ENCODE measurements at regions not wholly inside any gene's neighbourhood (a gene's known extent, or its start where the extent isn't known, plus 50 kb on each side); places are given as distances from the start of the nearest gene placed in this dataset.

DNA sequence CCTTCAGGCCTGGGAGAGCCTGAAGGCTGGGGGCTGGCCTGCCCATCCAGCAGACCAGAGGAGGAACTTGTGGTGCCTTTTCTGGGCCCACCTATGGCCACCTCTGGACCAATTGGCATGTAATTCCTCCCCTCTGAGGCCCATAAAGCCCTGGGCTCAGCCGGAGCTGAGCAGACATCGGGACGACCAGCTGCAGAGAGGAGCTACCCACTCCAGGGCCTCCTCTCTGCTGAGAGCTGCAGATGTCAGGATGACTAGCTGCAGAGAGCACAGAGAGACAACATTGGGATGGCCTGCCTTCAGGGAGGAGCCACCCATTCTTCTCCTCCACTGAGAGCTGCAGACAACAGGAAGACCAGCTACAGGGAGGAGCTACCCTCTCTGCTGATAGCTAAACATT is 370.1 kb downstream of the CD83 start:
- no TSS peak for BruUV-seq (replicated peaks)
- no peak for TF ChIP-seq CTCF (IDR thresholded peaks at IDR 0.05; ENCODE audit: unreplicated experiment)
- Mint-ChIP-seq H3K27ac (ENCODE audit: unreplicated experiment) (no peak overlapping the region), H3K4me1 (ENCODE audit: low read depth, unreplicated experiment) (no peaks in the 10 kb centered on the region), H3K9me3 (ENCODE audit: low read depth, unreplicated experiment) (no peaks in the 10 kb centered on the region), H3K4me3 (ENCODE audit: low read depth, unreplicated experiment) (no peak overlapping the region), H3K27me3 (ENCODE audit: unreplicated experiment) (no peaks in the 10 kb centered on the region), H3K36me3 (ENCODE audit: insufficient read depth, unreplicated experiment) (no peaks in the 10 kb centered on the region)
- CTCF ChIA-PET, result interaction anchor here (1.1 kb wide), 1 partner anchor 12 kb away, joined by 3 read pairs; no protein-coding TSS in a partner anchor
- intact Hi-C loops (cut with micrococcal nuclease; ENCODE audit: unreplicated experiment), result no loop called here
- DNase-seq, result no peak

DNA sequence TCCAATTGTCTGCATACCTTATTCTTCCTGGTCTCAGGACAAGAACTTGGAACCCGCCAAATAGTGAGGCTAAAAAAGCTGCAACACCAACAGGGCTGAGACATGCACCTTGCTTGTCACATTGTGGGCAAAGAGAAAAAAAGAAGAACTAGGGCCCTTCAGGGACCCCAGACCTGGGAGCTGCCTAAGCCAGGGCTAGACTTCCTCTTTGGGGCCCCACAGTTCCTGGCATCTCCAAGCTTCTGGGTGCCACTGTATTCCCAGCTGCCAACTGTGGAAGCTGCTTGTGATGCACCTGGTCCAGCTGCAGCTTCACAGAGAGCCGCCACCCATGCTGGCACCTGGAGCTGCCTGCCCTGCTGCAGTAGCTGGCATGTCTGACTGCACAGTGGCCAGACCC is 370.6 kb downstream of the CD83 start:
- Mint-ChIP-seq H3K9me3 (ENCODE audit: low read depth, unreplicated experiment) (no peaks in the 10 kb centered on the region), H3K27me3 (ENCODE audit: unreplicated experiment) (no peaks in the 10 kb centered on the region), H3K27ac (ENCODE audit: unreplicated experiment) (no peak overlapping the region), H3K4me1 (ENCODE audit: low read depth, unreplicated experiment) (no peaks in the 10 kb centered on the region), H3K36me3 (ENCODE audit: insufficient read depth, unreplicated experiment) (no peaks in the 10 kb centered on the region), H3K4me3 (ENCODE audit: low read depth, unreplicated experiment) (no peak overlapping the region)
- BruUV-seq (replicated peaks), result no TSS peak
- no peak for DNase-seq
- TF ChIP-seq CTCF (IDR thresholded peaks at IDR 0.05; ENCODE audit: unreplicated experiment), result no peak
- CTCF ChIA-PET, result interaction anchor here (1.1 kb wide), 1 partner anchor 13 kb away, joined by 3 read pairs; no protein-coding TSS in a partner anchor
- intact Hi-C loops (cut with micrococcal nuclease; ENCODE audit: unreplicated experiment), result no loop called here

DNA sequence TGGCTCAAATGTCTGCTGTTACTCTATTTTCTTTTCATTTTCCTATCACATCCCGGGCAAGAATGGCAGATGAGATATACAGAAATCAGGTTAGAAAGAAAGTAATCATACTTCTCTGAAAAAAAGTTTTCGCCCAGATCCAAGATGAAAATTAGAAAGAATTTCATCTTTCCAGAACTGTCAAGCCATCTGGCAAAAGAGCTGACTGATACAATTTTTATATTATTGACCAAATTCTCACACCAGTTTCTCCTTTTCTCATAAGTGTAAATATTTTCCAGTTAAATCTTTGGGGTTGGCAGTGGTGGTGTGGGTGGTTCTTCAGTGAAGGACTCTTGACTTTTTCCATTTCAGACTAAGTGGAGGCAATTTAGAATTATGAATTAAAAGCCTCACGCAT is 371.9 kb downstream of the CD83 start:
- Mint-ChIP-seq H3K36me3 (ENCODE audit: insufficient read depth, unreplicated experiment) (no peaks in the 10 kb centered on the region), H3K4me1 (ENCODE audit: low read depth, unreplicated experiment) (no peaks in the 10 kb centered on the region), H3K27me3 (ENCODE audit: unreplicated experiment) (no peaks in the 10 kb centered on the region), H3K9me3 (ENCODE audit: low read depth, unreplicated experiment) (no peaks in the 10 kb centered on the region), H3K4me3 (ENCODE audit: low read depth, unreplicated experiment) (no peak overlapping the region), H3K27ac (ENCODE audit: unreplicated experiment) (no peak overlapping the region)
- DNase-seq, result no peak
- BruUV-seq (replicated peaks), result no TSS peak
- intact Hi-C loops (cut with micrococcal nuclease; ENCODE audit: unreplicated experiment), result no loop called here
- TF ChIP-seq CTCF (IDR thresholded peaks at IDR 0.05; ENCODE audit: unreplicated experiment), result no peak
- CTCF ChIA-PET, result no interaction called here

GRCh38 chr6:14498748-14499147 is 381.2 kb downstream of the CD83 start:
- Mint-ChIP-seq H3K27me3 (ENCODE audit: unreplicated experiment) (no peaks in the 10 kb centered on the region), H3K27ac (ENCODE audit: unreplicated experiment) (no peak overlapping the region), H3K4me1 (ENCODE audit: low read depth, unreplicated experiment) (peaks cover 18% of the 10 kb centered on the region), H3K36me3 (ENCODE audit: insufficient read depth, unreplicated experiment) (no peaks in the 10 kb centered on the region), H3K9me3 (ENCODE audit: low read depth, unreplicated experiment) (no peaks in the 10 kb centered on the region), H3K4me3 (ENCODE audit: low read depth, unreplicated experiment) (no peak overlapping the region)
- no TSS peak for BruUV-seq (replicated peaks)
- intact Hi-C loops (cut with micrococcal nuclease; ENCODE audit: unreplicated experiment), result no loop called here
- TF ChIP-seq CTCF (IDR thresholded peaks at IDR 0.05; ENCODE audit: unreplicated experiment), result no peak
- no peak for DNase-seq
- CTCF ChIA-PET, result interaction anchor here (0.5 kb wide), 1 partner anchor 631 kb away, joined by 5 read pairs; no protein-coding TSS in a partner anchor
